ENCODE measurements at regions not wholly inside any gene's neighbourhood (a gene's known extent, or its start where the extent isn't known, plus 50 kb on each side); places are given as distances from the start of the nearest gene placed in this dataset.
"Not testable (repeated sequence)": the region's sequence is repeated elsewhere in the genome, so short reads cannot be mapped to it uniquely, and the experiment has no call there.

DNA sequence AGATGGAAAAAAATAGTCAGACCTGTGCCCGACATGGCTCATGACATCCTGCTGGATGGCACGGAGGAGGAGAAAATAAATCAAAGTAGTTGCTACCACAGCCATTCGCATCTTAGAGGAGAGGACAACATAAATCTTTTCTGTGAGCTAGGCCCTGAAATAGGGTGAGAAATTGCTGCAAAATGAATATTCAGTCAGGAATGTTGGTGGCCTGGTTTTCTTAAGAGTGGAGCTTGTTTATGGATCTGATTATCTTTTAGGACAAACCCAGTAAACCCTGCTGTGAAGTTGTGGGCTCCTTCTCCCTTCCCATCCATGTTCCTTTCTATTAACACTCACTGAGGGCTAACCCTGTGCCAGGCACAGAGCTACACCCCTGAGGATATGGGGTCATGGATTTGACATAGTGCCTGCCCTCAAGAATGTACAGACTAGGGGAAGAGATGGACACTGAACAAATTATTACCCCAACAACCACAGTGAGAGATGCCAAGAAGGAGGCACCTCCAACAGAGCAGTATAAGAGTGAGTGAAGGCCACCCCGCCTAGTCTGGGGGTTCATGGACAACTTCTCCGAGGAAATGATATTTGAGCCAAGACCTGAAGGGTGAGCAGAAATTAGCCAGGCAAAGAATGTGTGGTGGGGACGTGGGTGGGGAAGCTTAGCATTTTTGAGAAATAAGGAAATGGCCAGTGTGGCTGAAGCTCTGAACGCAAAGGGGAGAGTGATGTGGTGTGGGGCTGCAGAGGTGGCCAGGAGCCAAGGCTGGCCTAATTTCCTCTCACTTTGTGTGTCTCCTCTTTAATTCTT, 68.9 kb upstream of the ARL8B start:
- no peak for DNase-seq (ENCODE audit: low read depth, low spot score)
- H3K27ac Mint-ChIP-seq (ENCODE audit: unreplicated experiment) = no peak overlapping the region
- H3K36me3 Mint-ChIP-seq (ENCODE audit: low read depth) = no peaks in the 10 kb centered on the region
- no peaks in the 10 kb centered on the region for H3K4me1 Mint-ChIP-seq
- H3K4me3 Mint-ChIP-seq = no peak overlapping the region
- TF ChIP-seq, protein P1, sequence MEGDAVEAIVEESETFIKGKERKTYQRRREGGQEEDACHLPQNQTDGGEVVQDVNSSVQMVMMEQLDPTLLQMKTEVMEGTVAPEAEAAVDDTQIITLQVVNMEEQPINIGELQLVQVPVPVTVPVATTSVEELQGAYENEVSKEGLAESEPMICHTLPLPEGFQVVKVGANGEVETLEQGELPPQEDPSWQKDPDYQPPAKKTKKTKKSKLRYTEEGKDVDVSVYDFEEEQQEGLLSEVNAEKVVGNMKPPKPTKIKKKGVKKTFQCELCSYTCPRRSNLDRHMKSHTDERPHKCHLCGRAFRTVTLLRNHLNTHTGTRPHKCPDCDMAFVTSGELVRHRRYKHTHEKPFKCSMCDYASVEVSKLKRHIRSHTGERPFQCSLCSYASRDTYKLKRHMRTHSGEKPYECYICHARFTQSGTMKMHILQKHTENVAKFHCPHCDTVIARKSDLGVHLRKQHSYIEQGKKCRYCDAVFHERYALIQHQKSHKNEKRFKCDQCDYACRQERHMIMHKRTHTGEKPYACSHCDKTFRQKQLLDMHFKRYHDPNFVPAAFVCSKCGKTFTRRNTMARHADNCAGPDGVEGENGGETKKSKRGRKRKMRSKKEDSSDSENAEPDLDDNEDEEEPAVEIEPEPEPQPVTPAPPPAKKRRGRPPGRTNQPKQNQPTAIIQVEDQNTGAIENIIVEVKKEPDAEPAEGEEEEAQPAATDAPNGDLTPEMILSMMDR (conservative IDR thresholded peaks at IDR 0.05) = no peak
- no peaks in the 10 kb centered on the region for H3K9me3 Mint-ChIP-seq
- H3K27me3 Mint-ChIP-seq (ENCODE audit: low read depth) = peaks cover 4% of the 10 kb centered on the region

GRCh38 chr3:5054098-5054497, 68.0 kb upstream of the ARL8B start:
- H3K4me1 Mint-ChIP-seq = no peaks in the 10 kb centered on the region
- DNase-seq (ENCODE audit: low read depth, low spot score) = no peak
- no peak overlapping the region for H3K4me3 Mint-ChIP-seq
- H3K27ac Mint-ChIP-seq (ENCODE audit: unreplicated experiment) = no peak overlapping the region
- no peaks in the 10 kb centered on the region for H3K9me3 Mint-ChIP-seq
- H3K27me3 Mint-ChIP-seq (ENCODE audit: low read depth) = peaks cover 11% of the 10 kb centered on the region
- TF ChIP-seq, protein P1 (conservative IDR thresholded peaks at IDR 0.05) = no peak
- no peaks in the 10 kb centered on the region for H3K36me3 Mint-ChIP-seq (ENCODE audit: low read depth)

- not testable (repeated sequence) for H3K4me1 Mint-ChIP-seq; DNase-seq (ENCODE audit: low read depth, low spot score); H3K9me3 Mint-ChIP-seq; H3K36me3 Mint-ChIP-seq (ENCODE audit: low read depth); H3K27ac Mint-ChIP-seq (ENCODE audit: unreplicated experiment); H3K4me3 Mint-ChIP-seq
- H3K27me3 Mint-ChIP-seq (ENCODE audit: low read depth) = peaks cover 11% of the 10 kb centered on the region
These were observed 67.5 kb upstream of the ARL8B start for GRCh38 chr3:5054579-5054978.

DNA sequence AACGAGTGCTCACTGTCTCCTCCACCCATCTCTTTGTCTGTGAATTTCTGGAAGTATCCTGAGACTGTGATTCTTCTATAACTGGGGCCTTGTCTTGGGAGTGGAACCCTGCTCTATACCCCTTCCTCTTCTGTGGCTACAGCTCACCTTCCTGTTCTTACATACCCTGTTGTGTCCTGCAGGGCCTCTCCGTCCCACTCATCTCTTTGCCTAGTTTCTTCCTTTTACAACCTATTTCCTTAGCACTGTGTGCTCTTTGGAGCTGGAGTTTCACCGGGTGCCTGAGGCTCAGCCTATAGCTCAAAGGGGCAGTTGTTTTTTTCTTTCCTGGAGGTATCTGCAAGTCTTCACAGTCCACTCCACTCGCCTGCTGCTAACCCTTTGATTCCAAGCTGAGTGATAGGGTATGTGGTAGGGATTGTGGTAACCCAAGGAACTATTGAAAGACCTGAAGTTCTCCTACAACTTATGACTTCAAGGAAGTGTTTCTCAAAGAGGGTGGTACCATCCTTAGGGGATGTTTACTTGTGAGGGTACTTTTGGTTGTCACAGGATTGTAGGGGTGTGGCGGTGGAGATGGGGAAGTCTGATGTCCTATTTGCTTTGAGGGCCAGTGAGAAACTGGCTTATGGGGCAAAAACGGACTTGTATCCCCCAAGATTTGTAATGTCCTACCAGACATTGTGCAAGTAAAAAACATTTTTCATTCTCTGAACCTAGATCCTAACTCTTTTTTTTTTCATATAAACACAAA, 66.6 kb upstream of the ARL8B start:
- no peak overlapping the region for H3K4me3 Mint-ChIP-seq
- no peak overlapping the region for H3K27ac Mint-ChIP-seq (ENCODE audit: unreplicated experiment)
- no peaks in the 10 kb centered on the region for H3K36me3 Mint-ChIP-seq (ENCODE audit: low read depth)

DNA sequence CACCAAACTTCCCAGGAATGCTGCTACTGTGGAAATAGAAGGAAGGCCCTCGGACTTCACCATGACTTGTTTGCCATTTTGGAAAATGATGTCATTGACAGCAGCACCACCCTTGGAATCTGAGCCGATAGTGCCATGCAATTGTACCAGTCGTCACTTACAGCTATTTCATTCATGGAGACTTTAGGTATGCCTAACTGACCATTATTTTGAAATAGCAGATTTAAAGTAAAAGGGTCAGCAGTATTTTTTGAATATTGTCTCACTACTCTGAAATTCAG, 66.0 kb upstream of the ARL8B start:
- no peaks in the 10 kb centered on the region for H3K4me1 Mint-ChIP-seq
- DNase-seq (ENCODE audit: low read depth, low spot score) = no peak
- no peaks in the 10 kb centered on the region for H3K36me3 Mint-ChIP-seq (ENCODE audit: low read depth)
- H3K27me3 Mint-ChIP-seq (ENCODE audit: low read depth) = peaks cover 19% of the 10 kb centered on the region
- H3K9me3 Mint-ChIP-seq = no peaks in the 10 kb centered on the region
- H3K4me3 Mint-ChIP-seq = no peak overlapping the region
- no peak overlapping the region for H3K27ac Mint-ChIP-seq (ENCODE audit: unreplicated experiment)
- TF ChIP-seq, protein P1 (conservative IDR thresholded peaks at IDR 0.05) = no peak

More for the DNA sequence above, 66.6 kb upstream of the ARL8B start:
- no peaks in the 10 kb centered on the region for H3K4me1 Mint-ChIP-seq
- TF ChIP-seq, protein P1 (conservative IDR thresholded peaks at IDR 0.05) = no peak
- H3K9me3 Mint-ChIP-seq = no peaks in the 10 kb centered on the region
- no peak for DNase-seq (ENCODE audit: low read depth, low spot score)
- H3K27me3 Mint-ChIP-seq (ENCODE audit: low read depth) = peaks cover 19% of the 10 kb centered on the region

- no peak for DNase-seq (ENCODE audit: low read depth, low spot score)
- Mint-ChIP-seq H3K4me3 (no peak overlapping the region), H3K27ac (ENCODE audit: unreplicated experiment) (no peak overlapping the region), H3K4me1 (no peaks in the 10 kb centered on the region), H3K9me3 (no peaks in the 10 kb centered on the region), H3K27me3 (ENCODE audit: low read depth) (peaks cover 19% of the 10 kb centered on the region), H3K36me3 (ENCODE audit: low read depth) (no peaks in the 10 kb centered on the region)
- TF ChIP-seq, protein P1 (conservative IDR thresholded peaks at IDR 0.05) = no peak
These were observed 64.8 kb upstream of the ARL8B start for GRCh38 chr3:5057272-5057671.
